HG02571 (cell line): ENCODE measurements at regions not wholly inside any gene's neighbourhood (a gene's known extent, or its start where the extent isn't known, plus 50 kb on each side); places are given as distances from the start of the nearest gene placed in this dataset.
"Not testable (repeated sequence)": the region's sequence is repeated elsewhere in the genome, so short reads cannot be mapped to it uniquely, and the experiment has no call there.

Experiments
- ATAC-seq: cut with Tn5 transposase; IDR thresholded peaks from one replicate; pipeline ENCODE4 v1.9.1; 2021; ENCODE audit warnings: mild to moderate bottlenecking, moderate library complexity; ENCODE audit not compliant: unreplicated experiment

- ATAC-seq, result no peak
Measured at GRCh38 chr7:86209036-86209435, 434.7 kb upstream of the GRM3 start.

DNA sequence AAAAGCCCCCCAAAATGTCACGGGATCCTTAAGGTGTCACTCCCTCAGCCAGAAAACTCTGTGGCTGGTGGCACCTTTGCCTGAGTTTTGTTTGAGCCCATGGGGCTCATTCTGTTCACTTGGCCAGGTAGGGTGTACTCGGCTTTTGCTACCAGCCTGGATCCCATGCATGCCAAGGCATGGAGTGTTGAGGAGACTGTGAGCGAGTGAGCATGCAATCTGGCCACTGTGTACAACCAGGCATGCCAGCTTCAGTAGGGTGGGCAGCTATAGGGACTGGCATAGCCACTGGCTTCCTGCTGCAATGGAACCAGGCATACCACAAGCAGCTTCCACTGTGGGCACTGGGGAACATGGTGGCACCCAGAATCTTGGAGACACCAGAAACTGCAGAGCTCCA is 436.0 kb upstream of the GRM3 start:
- no peak for ATAC-seq

GRCh38 chr7:86202833-86203232 is 440.9 kb upstream of the GRM3 start:
- ATAC-seq, result no peak

DNA sequence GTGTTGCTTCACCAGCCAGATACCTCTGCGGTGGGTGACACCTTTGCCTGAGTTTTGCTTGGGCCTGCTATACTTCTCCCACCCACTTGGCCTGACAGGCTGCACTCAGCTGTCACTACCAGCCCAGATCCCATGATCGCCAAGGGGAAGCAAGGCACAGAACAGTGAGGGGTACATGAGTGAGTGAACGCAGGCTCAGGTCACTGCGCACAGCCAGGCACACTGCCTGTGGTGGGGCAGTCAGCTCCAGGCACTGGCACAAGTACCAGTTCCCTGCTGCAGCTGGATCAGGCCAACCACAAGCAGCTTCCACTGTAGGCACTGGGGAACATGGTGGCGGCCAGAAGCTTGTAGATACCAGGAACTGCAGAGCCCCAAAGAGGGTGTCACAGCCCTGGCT is 441.9 kb upstream of the GRM3 start:
- ATAC-seq, result no peak

DNA sequence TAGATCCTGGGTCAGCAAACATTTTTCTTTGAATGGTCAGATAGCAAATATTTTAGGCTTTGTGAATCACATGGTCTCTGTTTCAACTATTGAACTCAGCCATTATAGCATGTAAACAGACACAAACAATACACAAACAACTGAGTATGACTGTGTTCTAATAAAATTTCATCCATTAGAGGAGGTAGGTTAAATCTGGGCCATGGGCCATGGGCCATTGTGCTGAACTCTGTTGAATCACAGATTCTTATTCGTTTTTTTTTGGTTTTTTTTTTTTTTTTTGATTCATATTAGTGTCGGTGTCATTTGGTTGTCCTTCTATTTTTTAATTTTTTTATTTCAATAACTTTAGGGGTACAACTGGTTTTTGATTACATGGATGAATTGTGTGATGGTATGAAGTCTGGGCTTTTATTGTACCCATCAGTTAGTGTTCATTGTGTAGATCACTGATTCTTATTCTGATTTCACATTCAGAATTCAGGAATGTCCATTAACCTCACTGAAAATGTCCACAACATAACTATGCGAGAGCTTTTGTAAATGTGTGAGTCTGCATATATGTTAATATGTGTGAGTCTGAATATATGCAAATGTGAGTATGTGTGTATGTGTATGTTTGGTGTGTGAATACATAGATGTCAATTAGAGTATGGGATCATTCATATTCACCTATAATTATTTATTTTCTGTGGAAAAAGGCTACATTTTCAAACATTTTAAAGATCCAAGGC is 443.7 kb upstream of the GRM3 start:
- no peak for ATAC-seq

GRCh38 chr7:86190351-86190750 is 453.4 kb upstream of the GRM3 start:
- ATAC-seq, result no peak

DNA sequence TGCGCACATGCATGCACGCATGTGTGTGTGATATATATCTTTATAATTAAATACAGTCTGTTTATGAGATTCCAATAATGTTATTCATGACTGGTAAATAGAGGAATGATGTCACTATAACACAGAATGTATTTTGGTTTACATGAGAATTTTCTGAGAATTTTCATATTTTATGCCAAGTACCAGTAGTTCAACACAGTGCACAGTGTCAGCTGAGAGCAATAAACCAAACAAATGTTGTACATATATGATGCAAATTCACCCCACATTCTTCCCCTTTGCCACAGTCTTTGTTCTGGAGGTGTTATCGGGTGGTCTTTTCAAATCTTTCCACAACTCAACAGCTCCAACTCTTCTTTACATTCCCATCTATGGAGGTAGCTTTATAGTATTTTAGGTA is 462.2 kb upstream of the GRM3 start:
- no peak for ATAC-seq

- no peak for ATAC-seq
Measured at GRCh38 chr7:86164827-86165226, 478.9 kb upstream of the GRM3 start.

DNA sequence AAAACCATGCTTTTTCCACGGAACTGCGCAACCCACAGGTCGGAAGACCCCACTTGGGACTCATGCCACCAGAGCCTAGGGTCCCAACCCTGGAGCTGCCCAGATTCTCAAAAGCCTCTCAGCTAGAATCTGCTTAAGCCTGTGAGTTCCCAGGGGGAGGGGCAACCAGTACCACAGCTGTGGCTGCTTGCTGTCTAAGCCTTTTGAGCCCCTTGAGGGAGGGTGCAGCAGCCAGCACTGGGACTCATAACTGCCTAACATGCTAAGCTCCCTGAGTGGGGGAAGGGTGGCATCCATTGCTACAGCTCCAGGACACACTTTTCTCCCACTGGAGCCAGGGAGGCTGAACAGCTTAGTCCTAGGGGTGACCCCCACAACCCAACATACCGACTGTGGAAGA is 485.6 kb upstream of the GRM3 start:
- ATAC-seq, result no peak

GRCh38 chr7:86155623-86156022 is 488.1 kb upstream of the GRM3 start:
- ATAC-seq, result no peak

DNA sequence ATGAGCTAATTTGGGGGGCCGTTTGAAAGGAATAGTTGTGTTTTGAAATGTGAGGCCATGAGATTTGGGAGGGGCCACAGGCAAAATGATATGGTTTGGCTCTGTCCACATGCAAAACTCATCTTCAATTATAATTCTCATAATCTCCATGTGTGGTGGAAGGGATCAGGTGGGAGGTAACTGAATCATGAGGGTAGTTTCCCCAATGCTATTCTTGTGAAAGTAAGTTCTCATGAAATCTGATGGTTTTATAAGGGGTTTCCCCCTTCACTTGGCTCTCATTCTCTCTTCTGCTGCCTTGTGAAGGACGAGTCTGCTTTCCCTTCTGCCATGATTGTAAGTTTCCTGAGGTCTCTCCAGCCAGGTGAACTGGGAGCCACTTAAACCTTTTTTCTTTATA is 490.8 kb upstream of the GRM3 start:
- no peak for ATAC-seq

DNA sequence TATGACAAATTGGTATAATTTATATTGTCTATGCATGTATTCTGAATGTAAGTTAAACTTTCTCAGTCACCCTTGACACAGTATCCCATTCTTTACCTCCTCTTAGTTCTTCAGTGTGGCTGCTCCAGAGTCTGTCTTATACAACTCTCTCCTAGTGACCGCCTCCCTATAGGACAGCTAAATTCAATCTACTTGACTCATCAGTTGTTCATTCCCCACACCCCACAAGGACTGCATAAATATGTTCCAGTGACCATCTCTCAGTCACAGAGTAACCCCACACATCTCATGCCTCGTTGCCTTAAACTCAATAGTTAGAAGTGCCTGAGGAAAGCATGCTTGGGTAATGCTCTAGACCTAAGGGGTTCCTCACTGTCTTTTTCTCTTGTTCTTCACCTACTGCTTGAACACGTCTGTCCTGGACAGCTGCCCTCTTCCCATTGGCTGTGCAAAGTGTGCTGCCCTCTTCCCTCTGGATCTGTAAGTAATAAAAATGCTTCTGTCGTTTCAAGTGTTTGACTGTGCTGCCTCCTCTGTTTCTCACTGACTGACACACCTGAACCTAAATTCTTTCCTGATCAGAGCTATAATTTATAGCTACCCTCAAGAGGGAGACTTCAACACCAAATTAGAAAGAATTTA is 494.6 kb upstream of the GRM3 start:
- ATAC-seq, result no peak

DNA sequence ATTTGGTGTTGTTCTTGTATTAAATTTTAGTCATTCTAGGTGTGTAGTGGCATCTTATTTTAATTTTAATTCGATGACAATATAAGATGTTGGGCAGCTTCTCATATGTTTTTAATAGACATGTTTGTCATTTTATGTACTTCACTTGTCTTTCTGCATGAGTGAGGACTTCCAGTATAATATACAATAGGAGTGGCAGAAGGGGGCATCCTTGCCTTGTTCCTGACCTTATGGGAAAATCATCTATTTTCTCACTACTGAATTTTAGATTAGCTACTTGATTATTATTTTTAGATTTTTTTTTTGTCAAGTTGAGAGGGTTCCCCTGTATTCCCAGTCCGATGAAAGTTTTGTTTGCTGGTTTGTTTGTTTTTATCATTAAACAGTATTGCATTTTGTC is 495.2 kb upstream of the GRM3 start:
- no peak for ATAC-seq

GRCh38 chr7:86137343-86137742 is 506.4 kb upstream of the GRM3 start:
- no peak for ATAC-seq

- ATAC-seq, result no peak
Measured at GRCh38 chr7:86130268-86130667, 513.4 kb upstream of the GRM3 start.

DNA sequence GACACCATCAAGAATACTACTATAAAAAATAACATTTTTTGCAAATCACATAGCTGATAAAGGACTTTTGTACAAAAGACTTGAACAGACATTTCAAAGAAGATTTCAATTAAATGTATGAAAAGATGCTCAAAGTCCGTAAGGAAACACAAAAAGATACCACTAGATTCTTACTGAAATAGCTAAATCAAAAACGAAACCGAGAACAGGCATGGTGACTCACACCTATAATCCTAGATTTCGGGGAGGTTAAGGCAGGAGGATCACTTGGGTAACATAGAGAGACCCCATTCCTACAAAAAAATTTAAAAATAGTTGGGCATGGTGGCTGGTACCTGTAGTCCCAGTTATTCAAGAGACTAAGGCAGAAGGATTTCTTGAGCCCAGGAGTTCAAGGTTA is 520.2 kb upstream of the GRM3 start:
- no peak for ATAC-seq

DNA sequence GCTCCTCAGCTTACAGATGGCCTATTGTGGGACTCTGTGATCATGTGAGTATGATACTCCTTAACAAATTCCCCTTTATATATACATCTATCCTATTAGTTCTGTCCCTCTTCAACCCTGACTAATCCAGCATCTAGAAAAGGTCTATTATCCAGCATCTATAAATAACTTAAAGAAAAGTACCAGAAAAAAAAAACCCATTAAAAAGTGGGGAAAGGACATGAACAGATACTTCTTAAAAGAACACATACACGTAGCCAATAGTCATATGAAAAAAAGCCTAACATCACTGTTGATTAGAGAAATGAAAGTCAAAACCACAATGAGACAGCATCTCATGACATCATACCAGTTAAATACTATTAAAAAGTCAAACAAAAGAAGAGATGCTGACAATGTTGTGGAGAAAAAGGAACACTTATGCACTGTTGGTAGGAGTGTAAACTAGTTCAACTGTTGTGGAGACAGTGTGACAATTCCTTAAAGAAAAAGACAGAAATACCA is 549.5 kb upstream of the GRM3 start:
- ATAC-seq, result no peak

GRCh38 chr7:86091369-86091768 is 552.3 kb upstream of the GRM3 start:
- ATAC-seq, result no peak

- no peak for ATAC-seq
Measured at GRCh38 chr7:86089455-86089854, 554.3 kb upstream of the GRM3 start.

DNA sequence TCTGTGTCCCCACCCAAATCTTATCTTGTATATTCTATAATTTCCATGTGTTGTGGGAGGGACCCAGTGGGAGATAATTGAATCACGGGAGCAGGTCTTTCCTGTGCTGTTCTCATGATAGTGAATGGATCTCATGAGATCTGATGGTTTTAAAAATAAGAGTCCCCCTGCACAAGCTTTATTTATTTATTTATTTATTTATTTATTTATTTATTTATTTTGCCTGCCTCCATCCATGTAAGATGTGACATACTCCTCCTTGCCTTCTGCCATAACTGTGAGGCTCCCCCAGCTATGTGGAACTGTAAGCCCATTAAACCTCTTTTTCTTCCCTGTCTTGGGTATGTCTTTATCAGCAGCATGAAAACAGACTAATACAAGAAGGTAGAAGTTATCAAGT is 579.1 kb upstream of the GRM3 start:
- ATAC-seq, result not testable (repeated sequence)

DNA sequence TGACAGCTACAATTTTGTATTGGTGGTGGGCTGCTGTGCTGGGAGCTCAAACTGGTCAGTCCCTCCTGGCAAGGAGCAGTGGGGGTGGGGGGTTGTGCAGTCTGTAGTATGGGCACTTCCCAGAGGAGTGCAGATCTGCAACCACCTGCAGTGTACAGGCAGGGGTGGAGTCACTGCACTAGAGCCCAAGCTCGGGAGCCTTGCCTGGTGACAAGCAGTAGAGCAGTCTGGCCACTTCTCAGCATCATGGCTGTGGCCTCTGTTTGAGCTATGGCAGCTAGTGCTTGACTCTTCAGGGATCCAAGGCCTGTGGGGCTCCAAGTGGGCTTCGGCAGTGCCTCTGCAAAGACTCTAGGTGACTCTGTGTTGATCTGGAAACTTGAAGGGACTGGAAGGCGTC is 585.1 kb upstream of the GRM3 start:
- no peak for ATAC-seq

DNA sequence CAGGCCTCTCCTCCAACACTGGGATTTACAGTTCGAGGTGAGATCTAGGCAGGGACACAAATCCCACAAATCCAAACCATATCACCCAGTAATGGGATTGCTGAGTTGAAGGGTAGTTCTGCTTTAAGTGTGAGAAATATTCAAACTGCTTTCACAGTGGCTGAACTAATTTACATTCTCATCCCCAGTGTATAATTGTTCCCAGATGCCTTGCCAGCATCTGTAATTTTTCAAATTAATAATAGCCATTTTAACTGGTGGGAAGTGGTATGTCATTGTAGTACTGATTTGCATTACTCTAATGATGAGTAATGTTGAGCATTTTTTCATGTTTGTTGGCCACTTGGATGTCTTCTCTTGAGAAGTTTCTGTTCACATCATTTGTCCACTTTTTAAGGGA is 592.8 kb upstream of the GRM3 start:
- no peak for ATAC-seq

GRCh38 chr7:86049910-86050309 is 593.8 kb upstream of the GRM3 start:
- no peak for ATAC-seq
